ENCODE measurements at regions not wholly inside any gene's neighbourhood (a gene's known extent, or its start where the extent isn't known, plus 50 kb on each side); places are given as distances from the start of the nearest gene placed in this dataset.

DNA sequence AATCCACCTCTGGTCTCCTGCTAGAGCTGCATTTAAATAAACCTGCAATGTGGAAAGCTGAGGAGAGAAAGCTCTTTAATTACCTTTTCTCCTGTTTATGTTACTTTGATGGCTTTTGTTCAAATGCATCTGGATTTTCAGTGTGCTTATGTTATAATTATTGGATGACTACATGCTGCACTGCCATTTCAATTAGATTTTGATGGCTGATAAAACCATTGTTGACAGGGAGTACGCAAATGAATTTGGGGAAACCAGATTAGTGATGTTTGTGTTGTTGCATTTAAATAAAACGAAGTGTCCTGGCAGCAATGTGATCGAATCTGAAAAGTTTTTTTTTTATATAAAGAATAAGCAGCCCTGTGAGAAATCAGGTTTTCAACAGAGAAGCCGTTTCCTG is 799.8 kb downstream of the DIAPH3 start:
- H3K27ac Mint-ChIP-seq (ENCODE audit: unreplicated experiment), result no peak overlapping the region
- H3K4me3 Mint-ChIP-seq (ENCODE audit: unreplicated experiment), result no peak overlapping the region
- no peaks in the 10 kb centered on the region for H3K36me3 Mint-ChIP-seq (ENCODE audit: low read depth, unreplicated experiment)
- no peaks in the 10 kb centered on the region for H3K9me3 Mint-ChIP-seq (ENCODE audit: unreplicated experiment)
- TF ChIP-seq, protein P1, sequence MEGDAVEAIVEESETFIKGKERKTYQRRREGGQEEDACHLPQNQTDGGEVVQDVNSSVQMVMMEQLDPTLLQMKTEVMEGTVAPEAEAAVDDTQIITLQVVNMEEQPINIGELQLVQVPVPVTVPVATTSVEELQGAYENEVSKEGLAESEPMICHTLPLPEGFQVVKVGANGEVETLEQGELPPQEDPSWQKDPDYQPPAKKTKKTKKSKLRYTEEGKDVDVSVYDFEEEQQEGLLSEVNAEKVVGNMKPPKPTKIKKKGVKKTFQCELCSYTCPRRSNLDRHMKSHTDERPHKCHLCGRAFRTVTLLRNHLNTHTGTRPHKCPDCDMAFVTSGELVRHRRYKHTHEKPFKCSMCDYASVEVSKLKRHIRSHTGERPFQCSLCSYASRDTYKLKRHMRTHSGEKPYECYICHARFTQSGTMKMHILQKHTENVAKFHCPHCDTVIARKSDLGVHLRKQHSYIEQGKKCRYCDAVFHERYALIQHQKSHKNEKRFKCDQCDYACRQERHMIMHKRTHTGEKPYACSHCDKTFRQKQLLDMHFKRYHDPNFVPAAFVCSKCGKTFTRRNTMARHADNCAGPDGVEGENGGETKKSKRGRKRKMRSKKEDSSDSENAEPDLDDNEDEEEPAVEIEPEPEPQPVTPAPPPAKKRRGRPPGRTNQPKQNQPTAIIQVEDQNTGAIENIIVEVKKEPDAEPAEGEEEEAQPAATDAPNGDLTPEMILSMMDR (IDR thresholded peaks at IDR 0.05; ENCODE audit: unreplicated experiment), result no peak
- no peaks in the 10 kb centered on the region for H3K27me3 Mint-ChIP-seq (ENCODE audit: unreplicated experiment)
- peaks cover 44% of the 10 kb centered on the region for H3K4me1 Mint-ChIP-seq (ENCODE audit: unreplicated experiment)
- no peak for DNase-seq (ENCODE audit: low spot score)

DNA sequence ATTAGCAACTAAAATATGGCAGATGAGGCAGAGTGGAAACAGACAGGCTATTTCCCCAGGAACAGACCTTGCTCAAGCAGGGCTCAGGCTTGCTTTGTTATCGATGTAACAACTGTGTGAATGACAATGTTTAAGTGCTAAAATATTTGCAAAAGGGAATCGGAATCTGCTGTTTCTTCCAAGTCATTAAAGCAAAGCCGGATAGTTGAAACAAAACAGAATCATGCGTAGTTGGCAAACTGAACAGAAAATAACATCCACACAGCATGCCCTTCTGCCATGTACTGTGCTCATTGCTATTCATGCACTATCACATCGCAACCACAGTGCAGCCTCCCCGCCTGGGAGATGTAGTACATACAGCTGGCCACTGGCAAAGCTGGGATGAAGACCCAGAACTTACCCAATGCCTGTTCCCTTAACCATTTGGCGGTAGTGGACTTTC is 799.1 kb downstream of the DIAPH3 start:
- TF ChIP-seq, protein P1 (IDR thresholded peaks at IDR 0.05; ENCODE audit: unreplicated experiment), result no peak
- H3K4me3 Mint-ChIP-seq (ENCODE audit: unreplicated experiment), result no peak overlapping the region
- H3K27me3 Mint-ChIP-seq (ENCODE audit: unreplicated experiment), result no peaks in the 10 kb centered on the region
- peaks cover 44% of the 10 kb centered on the region for H3K4me1 Mint-ChIP-seq (ENCODE audit: unreplicated experiment)
- no peaks in the 10 kb centered on the region for H3K36me3 Mint-ChIP-seq (ENCODE audit: low read depth, unreplicated experiment)
- H3K27ac Mint-ChIP-seq (ENCODE audit: unreplicated experiment), result no peak overlapping the region
- H3K9me3 Mint-ChIP-seq (ENCODE audit: unreplicated experiment), result no peaks in the 10 kb centered on the region
- no peak for DNase-seq (ENCODE audit: low spot score)

DNA sequence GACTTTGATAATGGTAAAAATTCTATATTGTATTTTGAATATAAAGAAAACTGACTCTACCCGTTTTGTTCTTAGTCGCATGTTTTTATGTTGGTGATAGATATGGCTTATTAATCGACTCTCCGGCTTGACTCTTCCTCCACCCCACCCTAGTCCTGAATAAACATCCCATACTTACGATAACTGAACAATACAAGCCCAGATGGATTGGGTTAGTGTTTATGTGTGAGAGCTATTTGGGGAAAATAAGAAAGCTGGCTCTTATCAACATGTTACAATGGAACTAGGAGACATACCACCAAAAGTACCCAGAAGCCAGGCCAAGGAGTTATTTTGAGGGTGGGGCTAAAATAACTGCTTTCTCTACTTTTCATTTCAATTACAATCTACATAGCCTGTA is 796.3 kb downstream of the DIAPH3 start:
- Mint-ChIP-seq H3K36me3 (ENCODE audit: low read depth, unreplicated experiment) (no peaks in the 10 kb centered on the region), H3K4me3 (ENCODE audit: unreplicated experiment) (no peak overlapping the region), H3K9me3 (ENCODE audit: unreplicated experiment) (no peaks in the 10 kb centered on the region), H3K27me3 (ENCODE audit: unreplicated experiment) (peaks cover 2% of the 10 kb centered on the region), H3K27ac (ENCODE audit: unreplicated experiment) (no peak overlapping the region), H3K4me1 (ENCODE audit: unreplicated experiment) (peaks cover 35% of the 10 kb centered on the region)
- no peak for DNase-seq (ENCODE audit: low spot score)
- TF ChIP-seq, protein P1 (IDR thresholded peaks at IDR 0.05; ENCODE audit: unreplicated experiment), result no peak

DNA sequence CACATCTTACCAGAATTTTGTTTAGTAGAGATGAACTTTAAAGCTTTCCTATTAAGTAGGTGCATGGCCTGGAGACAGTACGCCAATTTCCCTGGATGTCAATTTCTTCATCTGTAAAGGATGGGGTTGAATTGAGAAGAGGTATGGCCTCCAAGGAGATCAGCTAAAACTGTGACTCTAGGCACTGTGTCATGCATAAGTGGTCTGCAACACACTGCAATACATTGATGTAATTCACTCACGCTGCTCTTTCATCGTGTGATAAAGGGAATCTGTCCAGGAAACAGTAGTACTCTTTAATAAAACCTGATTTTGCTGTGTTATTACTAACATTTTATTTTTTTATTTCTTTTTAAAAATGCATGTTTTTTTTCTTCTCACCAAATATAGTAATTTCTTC is 795.8 kb downstream of the DIAPH3 start:
- Mint-ChIP-seq H3K4me3 (ENCODE audit: unreplicated experiment) (no peak overlapping the region), H3K27ac (ENCODE audit: unreplicated experiment) (no peak overlapping the region), H3K9me3 (ENCODE audit: unreplicated experiment) (no peaks in the 10 kb centered on the region), H3K36me3 (ENCODE audit: low read depth, unreplicated experiment) (no peaks in the 10 kb centered on the region), H3K4me1 (ENCODE audit: unreplicated experiment) (peaks cover 35% of the 10 kb centered on the region), H3K27me3 (ENCODE audit: unreplicated experiment) (peaks cover 2% of the 10 kb centered on the region)
- DNase-seq (ENCODE audit: low spot score), result no peak
- TF ChIP-seq, protein P1 (IDR thresholded peaks at IDR 0.05; ENCODE audit: unreplicated experiment), result no peak

DNA sequence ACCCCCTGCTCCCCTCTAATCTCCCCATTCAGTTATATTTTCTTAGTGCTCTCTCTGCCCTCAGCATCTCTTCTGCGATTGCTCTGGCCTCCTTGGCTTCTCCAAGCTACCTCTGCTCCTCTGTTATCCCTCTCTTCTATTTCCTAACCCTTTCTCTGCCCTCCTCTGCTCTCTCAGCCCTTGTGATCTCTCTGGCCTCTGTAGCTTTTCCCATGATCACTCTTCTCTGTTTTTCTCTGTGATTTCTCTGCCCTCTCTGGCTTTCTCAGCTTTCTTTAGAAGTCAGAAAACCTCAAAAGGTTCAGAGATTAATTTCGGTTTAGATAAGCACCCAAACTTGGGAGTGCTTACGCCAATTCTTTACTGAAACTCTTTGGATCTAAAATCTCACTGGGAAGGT is 795.0 kb downstream of the DIAPH3 start:
- TF ChIP-seq, protein P1 (IDR thresholded peaks at IDR 0.05; ENCODE audit: unreplicated experiment), result no peak
- Mint-ChIP-seq H3K9me3 (ENCODE audit: unreplicated experiment) (no peaks in the 10 kb centered on the region), H3K36me3 (ENCODE audit: low read depth, unreplicated experiment) (no peaks in the 10 kb centered on the region), H3K4me1 (ENCODE audit: unreplicated experiment) (peaks cover 37% of the 10 kb centered on the region), H3K27me3 (ENCODE audit: unreplicated experiment) (peaks cover 2% of the 10 kb centered on the region), H3K27ac (ENCODE audit: unreplicated experiment) (no peak overlapping the region), H3K4me3 (ENCODE audit: unreplicated experiment) (no peak overlapping the region)
- no peak for DNase-seq (ENCODE audit: low spot score)

All from endothelial cell (in vitro differentiated cells).